ENCODE measurements at regions not wholly inside any gene's neighbourhood (a gene's known extent, or its start where the extent isn't known, plus 50 kb on each side); places are given as distances from the start of the nearest gene placed in this dataset.
"Not testable (repeated sequence)": the region's sequence is repeated elsewhere in the genome, so short reads cannot be mapped to it uniquely, and the experiment has no call there.

GRCh38 chr7:54226030-54226429 is 316.1 kb upstream of the VSTM2A start:
- TF ChIP-seq FOSL1 (IDR thresholded peaks at IDR 0.05; ENCODE audit: low read depth); SIN3A (IDR thresholded peaks at IDR 0.05; ENCODE audit: low read depth); POLR2AphosphoS5 (IDR thresholded peaks at IDR 0.05; ENCODE audit: low read depth, low read length); MAX (IDR thresholded peaks at IDR 0.05); CTCF (IDR thresholded peaks at IDR 0.05 in 2 of 3, conservative IDR thresholded peaks at IDR 0.05 in 1 of 3; ENCODE audit: borderline replicate concordance in 1 of 3, insufficient read depth in 1 of 3, low read depth in 2 of 3, low read length in 2 of 3); RAD21 (IDR thresholded peaks at IDR 0.05; ENCODE audit: low read depth); POLR2A (IDR thresholded peaks at IDR 0.05; ENCODE audit: borderline replicate concordance, extremely low read depth, insufficient read depth, insufficient read length); ATF3 (IDR thresholded peaks at IDR 0.05); SP1 (IDR thresholded peaks at IDR 0.05; ENCODE audit: low read depth); CBX3 (IDR thresholded peaks at IDR 0.05; ENCODE audit: low read depth); EZH2 (IDR thresholded peaks at IDR 0.05): not testable (repeated sequence)

Measured in HCT116 (cell line).